ENCODE measurements at regions not wholly inside any gene's neighbourhood (a gene's known extent, or its start where the extent isn't known, plus 50 kb on each side); places are given as distances from the start of the nearest gene placed in this dataset.

DNA sequence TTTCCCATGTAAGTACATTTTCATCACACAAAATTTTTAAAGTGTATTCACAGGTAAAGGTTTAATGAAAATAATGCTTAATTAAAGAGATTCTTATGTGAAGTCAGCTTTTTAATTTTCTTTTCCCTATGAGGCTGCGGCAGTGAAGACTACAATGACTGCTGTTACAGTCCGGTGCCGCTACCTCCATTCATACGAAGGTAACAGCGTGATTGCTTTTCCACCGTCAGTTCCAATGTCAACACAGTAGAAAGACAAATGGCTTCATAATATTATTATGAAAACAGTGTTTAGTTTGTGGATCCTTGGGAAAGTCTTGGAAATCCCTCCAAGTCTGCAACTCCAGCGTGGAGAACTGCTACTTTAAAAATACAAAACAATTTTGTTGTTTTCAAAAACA is 254.9 kb upstream of the NRIP1 start:
- no peak for DNase-seq (ENCODE audit: low read depth)
- H3K4me3 ChIP-seq (ENCODE audit: low read depth, low read length), result no peak overlapping the region
- no peak for TF ChIP-seq CTCF (IDR thresholded peaks at IDR 0.05; ENCODE audit: control insufficient read depth, extremely low read depth, insufficient read depth)

DNA sequence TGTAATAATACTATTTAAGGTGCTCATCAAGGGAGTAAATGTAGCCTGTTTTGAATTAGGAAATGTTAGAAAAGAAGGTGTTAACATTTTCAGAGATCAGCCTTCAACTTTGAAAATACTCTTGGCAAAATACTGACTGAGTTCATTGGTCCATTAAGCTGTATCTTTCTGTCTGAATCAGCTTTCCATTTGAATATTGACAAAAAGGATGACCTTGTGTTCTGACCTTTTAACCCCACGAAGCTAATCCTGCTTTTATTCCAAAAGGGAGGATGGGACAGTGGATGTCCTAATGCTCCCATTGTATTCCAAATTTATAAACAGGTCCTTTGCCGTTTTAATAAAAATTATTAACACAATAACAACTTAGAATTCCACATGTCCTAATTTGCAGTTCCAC is 259.7 kb upstream of the NRIP1 start:
- no peak for TF ChIP-seq CTCF (IDR thresholded peaks at IDR 0.05; ENCODE audit: control insufficient read depth, extremely low read depth, insufficient read depth)
- DNase-seq (ENCODE audit: low read depth), result no peak
- H3K4me3 ChIP-seq (ENCODE audit: low read depth, low read length), result no peak overlapping the region

- TF ChIP-seq CTCF (IDR thresholded peaks at IDR 0.05; ENCODE audit: control insufficient read depth, extremely low read depth, insufficient read depth), result no peak
- no peak for DNase-seq (ENCODE audit: low read depth)
- no peak overlapping the region for H3K4me3 ChIP-seq (ENCODE audit: low read depth, low read length)
Observed at GRCh38 chr21:15326032-15326867, 261.4 kb upstream of the NRIP1 start.

DNA sequence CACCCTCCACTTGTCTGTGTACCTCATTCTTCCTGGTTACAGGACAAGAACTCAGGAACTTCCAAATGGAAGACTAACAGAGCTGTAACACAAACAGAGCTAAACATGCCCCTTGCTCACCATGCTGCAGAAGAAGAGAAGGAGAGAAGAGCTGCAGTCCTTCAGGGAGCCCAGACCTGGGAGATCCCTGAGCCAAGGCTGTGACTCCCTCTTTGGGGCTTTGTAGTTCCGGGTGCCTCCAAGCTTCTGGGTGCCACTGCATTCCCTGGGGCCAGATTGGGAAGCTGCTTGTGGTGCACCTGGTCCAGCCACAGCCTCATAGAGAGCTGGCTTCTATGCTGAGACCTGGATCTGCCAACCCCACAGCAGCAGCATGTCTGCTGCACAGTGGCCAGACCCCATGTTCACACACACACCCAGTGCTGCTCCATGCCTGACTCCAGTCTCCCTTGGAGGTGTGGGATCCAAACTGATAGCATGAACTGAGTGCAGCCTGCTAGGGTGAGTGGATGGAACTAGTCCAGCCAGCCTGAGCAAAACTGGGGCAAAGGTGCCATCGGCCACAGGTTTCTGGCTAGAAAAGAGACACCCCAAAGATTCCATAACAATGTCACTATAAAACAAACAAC is 263.0 kb upstream of the NRIP1 start:
- H3K4me3 ChIP-seq (ENCODE audit: low read depth, low read length), result no peak overlapping the region
- TF ChIP-seq CTCF (IDR thresholded peaks at IDR 0.05; ENCODE audit: control insufficient read depth, extremely low read depth, insufficient read depth), result no peak
- no peak for DNase-seq (ENCODE audit: low read depth)

GRCh38 chr21:15329191-15329590 is 264.4 kb upstream of the NRIP1 start:
- no peak overlapping the region for H3K4me3 ChIP-seq (ENCODE audit: low read depth, low read length)
- no peak for TF ChIP-seq CTCF (IDR thresholded peaks at IDR 0.05; ENCODE audit: control insufficient read depth, extremely low read depth, insufficient read depth)
- DNase-seq (ENCODE audit: low read depth), result no peak

- TF ChIP-seq CTCF (IDR thresholded peaks at IDR 0.05; ENCODE audit: control insufficient read depth, extremely low read depth, insufficient read depth), result no peak
- DNase-seq (ENCODE audit: low read depth), result no peak
- H3K4me3 ChIP-seq (ENCODE audit: low read depth, low read length), result no peak overlapping the region
Observed at GRCh38 chr21:15330872-15331271, 266.1 kb upstream of the NRIP1 start.
